ENCODE measurements at regions not wholly inside any gene's neighbourhood (a gene's known extent, or its start where the extent isn't known, plus 50 kb on each side); places are given as distances from the start of the nearest gene placed in this dataset.
"Not testable (repeated sequence)": the region's sequence is repeated elsewhere in the genome, so short reads cannot be mapped to it uniquely, and the experiment has no call there.

GRCh38 chr6:11326116-11326515 lies 93.6 kb upstream of the NEDD9 start:
- DNase-seq (ENCODE audit: low spot score), result no peak

DNA sequence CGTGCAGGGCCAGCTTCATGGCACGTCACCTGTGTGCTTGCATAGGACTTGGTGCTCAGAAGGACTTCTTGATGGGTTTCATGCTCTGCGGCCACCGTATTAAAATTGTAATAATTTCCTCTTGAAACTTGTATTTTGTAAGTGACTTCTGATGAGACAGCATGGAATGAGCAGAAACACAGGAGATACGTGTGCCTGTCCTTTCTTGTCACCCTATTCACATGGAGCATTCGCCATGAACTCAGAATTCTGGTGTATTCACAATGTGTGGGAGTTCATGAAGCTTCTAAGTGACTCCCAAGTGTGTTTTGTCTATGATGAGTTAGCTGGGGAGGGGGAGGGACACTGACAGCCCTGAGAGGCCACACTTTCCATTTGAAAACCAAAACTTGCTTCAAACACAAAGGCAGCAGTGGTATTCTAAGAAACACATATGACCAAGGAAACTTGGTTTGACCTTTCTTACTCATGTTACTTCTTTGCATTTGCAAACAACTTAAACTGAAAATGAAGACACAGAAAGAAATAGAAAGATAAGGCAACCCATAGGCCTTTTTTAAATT lies 92.1 kb upstream of the NEDD9 start:
- DNase-seq (ENCODE audit: low spot score), result no peak

GRCh38 chr6:11323666-11324452 lies 91.4 kb upstream of the NEDD9 start:
- no peak for DNase-seq (ENCODE audit: low spot score)

DNA sequence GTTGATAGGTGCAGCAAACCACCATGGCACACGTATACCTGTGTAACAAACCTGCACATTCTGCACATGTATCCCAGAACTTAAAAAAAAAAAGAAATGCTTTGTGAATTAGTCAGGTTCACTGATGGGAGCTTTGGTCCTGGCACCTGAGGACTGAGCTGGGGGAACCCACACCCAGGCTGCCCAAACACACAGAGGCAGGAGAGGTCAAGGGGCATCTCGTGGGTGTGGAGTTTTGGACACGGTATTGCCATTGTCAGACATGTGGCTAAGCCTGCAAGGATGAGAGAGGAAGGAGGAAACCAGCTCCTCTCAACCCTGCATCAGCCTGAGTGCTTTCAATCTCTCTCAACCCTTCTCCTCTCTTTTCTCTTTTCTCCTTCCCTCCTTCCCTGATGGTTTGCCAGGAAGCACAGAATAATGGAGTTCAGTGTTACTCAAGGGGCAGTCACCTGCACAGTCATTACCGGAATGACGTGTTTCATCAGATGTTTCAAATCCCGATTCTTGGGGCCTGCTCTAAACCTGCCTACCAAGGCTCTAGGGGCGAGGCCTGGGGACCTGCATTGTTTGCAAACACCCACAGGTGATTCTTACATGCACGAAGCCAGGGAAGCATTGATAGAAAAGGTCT lies 89.9 kb upstream of the NEDD9 start:
- DNase-seq (ENCODE audit: low spot score), result no peak

DNA sequence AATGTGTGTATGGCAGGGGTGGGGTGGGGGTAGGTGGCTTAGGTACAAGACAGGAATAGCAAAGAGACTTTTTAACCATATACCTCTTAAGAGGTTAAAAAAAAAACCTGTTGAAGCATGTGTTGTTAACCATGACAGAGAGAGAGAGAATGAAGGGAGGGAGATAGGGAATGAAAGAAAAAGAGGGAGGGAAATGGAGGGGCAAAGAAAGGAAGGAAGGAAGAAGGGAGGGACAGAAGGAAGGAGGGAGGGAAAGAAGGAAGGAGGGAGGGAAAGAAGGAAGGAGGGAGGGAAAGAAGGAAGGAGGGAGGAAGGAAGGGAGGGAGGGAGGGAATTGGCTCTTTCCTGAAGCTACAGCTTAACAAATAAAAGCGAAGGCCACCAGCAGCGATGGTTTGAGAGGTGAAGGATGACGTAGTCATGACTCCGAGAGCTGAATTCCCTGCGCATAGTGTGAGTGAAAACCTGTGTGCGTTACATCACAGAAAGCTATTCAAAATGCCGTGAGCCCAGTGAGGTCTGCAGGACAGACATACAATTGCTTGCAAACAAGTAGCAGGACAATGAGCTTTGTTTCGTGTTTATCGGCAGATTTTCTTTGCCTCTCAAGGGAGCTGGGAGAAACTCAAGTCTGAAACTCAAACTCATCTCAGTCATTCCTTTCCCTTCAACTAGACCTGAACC lies 88.6 kb upstream of the NEDD9 start:
- DNase-seq (ENCODE audit: low spot score), result no peak

DNA sequence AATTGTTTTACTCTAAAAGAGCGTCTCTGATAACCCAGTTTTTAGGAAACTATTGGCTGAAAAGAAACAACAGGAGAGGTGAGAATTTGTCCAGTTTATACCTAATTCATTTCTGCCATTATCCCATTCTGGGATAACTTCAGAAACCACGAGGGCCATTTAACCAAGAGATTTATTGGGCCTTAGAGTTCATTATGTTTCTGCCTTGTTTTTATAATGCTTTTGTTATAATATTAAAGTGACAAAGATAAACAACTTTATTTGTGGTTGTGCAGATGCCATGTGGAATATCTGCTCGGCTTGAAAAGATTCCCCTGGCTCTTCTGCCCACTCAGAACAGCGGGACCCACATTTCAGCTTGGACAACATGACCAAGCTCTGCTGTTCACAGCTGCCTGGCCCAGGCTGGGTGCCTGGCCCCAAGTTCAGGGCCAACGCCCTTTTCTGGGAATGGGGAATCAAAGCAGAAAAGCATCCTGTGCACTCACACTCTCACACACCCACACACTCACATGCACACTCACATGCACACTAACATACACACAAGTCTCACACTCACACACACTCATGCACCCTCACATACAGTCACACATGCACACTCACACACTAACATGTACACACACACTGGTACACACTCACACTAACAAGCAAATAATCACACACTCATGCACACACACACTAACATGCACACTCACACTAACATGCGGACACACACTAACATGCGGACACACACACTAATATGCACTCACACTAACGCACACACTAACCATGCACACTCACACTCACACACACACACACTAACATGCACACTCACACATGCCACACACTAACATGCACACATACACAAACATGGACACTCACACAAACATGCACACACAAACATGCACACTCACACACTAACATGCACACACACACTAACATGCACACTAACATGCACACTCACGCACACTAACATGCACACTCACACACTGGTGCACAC lies 86.7 kb upstream of the NEDD9 start:
- no peak for DNase-seq (ENCODE audit: low spot score)

- peak; percentile 80 for DNase-seq (ENCODE audit: low spot score)
Observed at GRCh38 chr6:11317885-11318771, 85.7 kb upstream of the NEDD9 start.

DNA sequence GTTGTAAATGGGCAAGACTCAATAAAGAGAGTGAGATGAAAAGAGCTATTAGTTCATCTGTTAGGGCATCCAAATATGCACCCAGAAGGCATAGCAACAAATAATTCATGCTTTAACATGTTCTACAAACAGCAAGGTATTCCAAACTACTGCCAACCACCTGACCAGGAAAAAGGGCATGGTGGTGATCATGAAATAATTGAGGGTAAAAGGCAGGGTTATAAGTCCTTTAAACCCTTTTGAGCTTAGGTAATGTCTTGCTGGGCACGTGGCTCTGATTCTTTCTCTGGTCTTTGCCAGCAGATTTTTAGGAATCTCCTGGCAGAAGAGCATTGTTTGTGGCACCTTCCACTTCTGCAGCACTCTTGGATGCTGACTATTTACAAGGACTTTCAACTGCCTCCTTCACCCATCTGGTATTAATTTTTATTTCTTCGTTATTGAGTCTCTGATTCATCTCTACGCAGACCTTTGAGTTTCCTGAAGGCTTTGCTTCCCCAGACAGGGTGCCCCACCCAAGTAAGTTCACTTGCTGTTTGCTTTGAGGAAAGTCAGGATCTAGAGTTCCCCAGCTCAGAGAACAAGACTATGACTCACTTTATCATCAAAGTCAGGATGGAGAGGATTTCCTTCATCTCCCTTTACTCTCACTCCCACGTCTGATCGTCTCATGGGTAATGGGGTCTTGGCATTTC lies 83.4 kb upstream of the NEDD9 start:
- DNase-seq (ENCODE audit: low spot score), result peak; percentile 50

DNA sequence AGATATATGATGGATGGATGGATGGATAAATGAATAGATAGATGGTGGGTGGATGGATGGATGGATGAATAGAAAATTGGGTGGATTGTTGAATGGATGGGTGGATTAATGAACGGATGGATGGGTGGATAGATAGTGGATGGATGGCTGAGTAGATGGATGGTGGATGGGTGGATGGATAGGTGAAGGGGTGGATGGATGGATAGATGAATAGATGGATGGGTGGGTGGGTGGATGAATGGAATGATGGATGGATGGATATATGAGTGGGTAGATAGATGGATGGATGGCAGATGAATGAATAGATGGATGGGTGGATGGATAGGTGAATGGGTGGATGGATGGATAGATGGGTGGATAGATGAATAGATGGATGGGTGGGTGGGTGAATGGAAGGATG lies 80.7 kb upstream of the NEDD9 start:
- no peak for DNase-seq (ENCODE audit: low spot score)

DNA sequence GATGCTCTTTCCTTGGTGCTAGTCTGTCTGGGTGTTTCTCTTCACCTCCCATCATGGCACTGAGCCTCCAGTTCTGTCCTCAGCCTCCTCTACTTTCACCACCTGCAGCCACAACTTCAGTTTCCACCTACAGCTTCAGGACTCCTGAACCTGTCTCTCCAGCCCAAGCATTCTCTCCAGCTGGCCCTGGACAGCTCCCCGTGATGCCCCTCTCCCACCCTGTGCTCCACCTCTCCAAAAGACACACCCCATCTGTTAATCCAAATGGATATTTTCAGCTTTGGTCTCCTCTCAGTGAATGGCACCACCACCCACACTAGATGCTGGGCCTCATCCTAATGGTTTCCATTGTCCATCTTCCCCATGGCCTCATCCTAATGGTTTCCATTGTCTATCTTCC lies 79.5 kb upstream of the NEDD9 start:
- DNase-seq (ENCODE audit: low spot score), result no peak

- no peak for DNase-seq (ENCODE audit: low spot score)
Observed at GRCh38 chr6:11309947-11310665, 77.6 kb upstream of the NEDD9 start.

DNA sequence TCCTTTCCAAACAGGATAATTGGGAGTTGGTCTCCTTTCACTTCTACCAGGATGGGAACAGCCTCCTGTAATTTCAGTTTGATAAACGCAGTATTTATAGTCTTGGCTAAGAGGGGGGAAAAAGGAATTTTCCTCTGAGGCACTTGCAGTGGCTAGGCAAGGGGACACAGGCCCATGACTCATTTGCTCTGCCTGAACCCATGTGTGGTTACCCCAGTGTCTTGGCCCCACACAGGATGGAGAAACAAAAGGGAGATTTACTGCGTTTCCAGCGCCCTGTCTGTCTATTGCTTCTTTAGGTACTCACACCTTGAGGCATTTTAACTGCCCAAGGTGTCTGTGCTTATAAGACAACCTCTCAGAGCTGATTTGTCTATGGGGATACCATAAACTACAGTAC lies 74.8 kb upstream of the NEDD9 start:
- no peak for DNase-seq (ENCODE audit: low spot score)

DNA sequence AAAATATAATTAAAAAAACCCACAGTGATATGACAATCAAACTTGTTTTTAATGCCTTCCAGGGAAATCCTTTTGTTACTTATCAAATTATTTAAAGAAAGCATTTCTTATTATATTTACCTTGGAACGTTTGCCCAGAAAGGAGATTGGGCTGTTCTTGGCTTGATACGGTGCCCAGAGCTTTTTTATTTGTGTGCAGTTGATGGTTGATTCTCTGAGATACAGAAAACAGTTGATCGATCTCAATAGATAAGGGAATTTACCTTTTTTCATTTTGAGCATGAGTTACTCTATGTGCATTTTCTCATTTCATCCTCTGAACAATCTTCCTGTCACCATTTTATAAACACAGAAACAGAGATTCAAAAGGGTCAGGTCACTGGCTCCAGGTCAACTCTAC lies 72.5 kb upstream of the NEDD9 start:
- DNase-seq (ENCODE audit: low spot score), result no peak

DNA sequence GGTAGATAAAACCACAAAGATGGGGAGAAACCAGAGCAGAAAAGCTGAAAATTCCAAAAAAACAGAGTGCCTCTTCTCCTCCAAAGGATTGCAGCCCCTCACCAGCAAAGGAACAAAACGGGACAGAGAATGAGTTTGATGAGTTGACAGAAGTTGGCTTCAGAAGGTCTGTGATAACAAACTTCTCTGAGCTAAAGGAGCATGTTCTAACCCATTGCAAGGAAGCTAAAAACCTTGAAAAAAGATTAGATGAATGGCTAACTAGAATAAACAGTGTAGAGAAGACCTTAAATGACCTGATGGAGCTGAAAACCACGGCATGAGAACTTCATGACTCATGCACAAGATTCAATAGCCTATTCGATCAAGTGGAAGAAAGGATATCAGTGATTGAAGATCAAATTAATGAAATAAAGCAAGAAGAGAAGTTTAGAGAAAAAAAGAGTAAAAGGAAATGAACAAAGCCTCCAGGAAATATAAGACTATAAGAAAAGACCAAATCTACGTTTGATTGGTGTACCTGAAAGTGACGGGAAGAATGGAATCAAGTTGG lies 67.5 kb upstream of the NEDD9 start:
- DNase-seq (ENCODE audit: low spot score), result not testable (repeated sequence)

GRCh38 chr6:11299421-11299784 lies 66.9 kb upstream of the NEDD9 start:
- DNase-seq (ENCODE audit: low spot score), result not testable (repeated sequence)

DNA sequence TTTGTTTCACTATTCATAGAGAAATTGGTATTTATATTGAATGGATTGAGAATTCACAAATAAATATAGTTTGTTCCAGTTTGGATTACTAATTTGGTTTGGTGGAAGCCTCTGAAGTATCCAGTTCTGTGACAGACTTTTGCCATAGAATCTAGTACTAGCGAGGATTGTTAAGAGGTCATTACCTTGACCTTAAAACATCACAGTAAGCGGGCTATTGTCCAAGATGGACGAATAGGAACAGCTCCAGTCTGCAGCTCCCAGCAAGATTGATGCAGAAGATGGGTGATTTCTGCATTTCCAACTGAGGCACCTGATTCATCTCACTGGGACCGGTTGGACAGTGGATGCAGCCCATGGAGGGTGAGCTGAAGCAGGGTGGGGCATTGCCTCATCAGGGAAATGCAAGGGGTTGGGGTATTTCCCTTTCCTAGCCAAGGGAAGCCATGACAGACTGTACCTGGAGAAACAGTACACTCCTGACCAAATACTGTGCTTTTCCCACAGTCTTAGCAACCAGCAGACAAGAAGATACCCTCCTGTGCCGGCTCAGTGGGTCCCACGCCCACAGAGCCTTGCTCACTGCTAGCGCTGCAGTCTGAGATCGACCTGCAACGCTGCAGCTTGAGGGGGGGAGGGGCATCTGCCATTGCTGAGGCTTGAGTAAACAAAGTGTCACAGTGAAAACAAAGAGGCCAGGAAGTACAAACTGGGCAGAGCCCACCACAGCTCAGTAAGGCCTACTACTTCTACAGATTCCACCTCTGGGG lies 66.4 kb upstream of the NEDD9 start:
- DNase-seq (ENCODE audit: low spot score), result no peak

GRCh38 chr6:11297376-11297729 lies 64.9 kb upstream of the NEDD9 start:
- no peak for DNase-seq (ENCODE audit: low spot score)

Data from hepatic stellate cell (primary cell).